NCI-H146 treated with DMSO at 0.1 percent for 48 hours (cell line): ENCODE measurements at regions not wholly inside any gene's neighbourhood (a gene's known extent, or its start where the extent isn't known, plus 50 kb on each side); places are given as distances from the start of the nearest gene placed in this dataset.

Source experiments
- DNase-seq: peaks from one replicate; lab custom pipeline; 2025; ENCODE audit not compliant: unreplicated experiment; lab: John Stamatoyannopoulos, UW

DNA sequence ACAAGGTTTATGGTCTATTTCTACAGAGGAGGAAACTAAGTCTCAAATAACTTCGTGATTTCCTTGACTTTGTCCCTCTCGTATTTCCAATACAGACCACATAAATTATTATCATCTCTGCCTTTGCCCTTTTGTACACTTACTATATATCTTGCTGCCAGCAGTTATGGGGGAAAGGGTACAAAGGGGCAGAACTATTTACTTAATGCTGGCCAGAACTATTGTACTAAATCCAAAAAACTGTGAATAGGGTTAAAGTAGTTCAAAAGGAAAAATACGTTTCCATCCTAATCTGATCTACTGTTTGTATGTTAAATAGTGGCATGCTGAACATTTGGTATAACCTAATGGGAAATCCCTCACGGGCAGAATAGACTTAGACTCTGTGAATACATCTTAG is 537.3 kb upstream of the SEMA6D start:
- no peak for DNase-seq

- no peak for DNase-seq
Measured at GRCh38 chr15:47182818-47183217, 534.5 kb upstream of the SEMA6D start.

- DNase-seq: peak; percentile 66
Measured at GRCh38 chr15:47184003-47184907, 533.0 kb upstream of the SEMA6D start.

GRCh38 chr15:47184908-47185801 is 532.1 kb upstream of the SEMA6D start:
- DNase-seq: peak; percentile 31

- DNase-seq: no peak
Measured at GRCh38 chr15:47186075-47186474, 531.2 kb upstream of the SEMA6D start.

GRCh38 chr15:47188758-47189507 is 528.4 kb upstream of the SEMA6D start:
- DNase-seq: no peak

GRCh38 chr15:47194718-47195117 is 522.6 kb upstream of the SEMA6D start:
- no peak for DNase-seq

DNA sequence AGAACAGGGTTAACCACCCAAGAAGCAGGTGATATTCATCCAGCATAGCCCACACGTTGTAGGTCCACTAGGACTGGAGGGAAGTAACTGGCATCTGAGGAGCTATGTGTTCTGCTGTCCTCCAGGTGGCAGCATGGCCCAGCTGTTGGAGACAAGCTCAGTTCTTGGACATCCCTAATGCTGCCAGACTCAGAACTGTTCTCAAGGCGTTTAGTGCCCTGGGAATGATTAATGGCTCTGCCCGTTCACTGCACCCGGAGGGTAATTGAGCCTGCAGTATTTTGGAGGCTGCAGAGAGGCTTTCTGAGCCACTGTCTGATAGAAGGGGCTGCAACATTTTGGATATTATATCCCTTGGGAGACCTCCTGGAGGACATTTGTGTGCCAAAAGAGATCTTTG is 521.3 kb upstream of the SEMA6D start:
- peak; percentile 64 for DNase-seq

GRCh38 chr15:47203993-47204392 is 513.3 kb upstream of the SEMA6D start:
- peak; percentile 92 for DNase-seq

DNA sequence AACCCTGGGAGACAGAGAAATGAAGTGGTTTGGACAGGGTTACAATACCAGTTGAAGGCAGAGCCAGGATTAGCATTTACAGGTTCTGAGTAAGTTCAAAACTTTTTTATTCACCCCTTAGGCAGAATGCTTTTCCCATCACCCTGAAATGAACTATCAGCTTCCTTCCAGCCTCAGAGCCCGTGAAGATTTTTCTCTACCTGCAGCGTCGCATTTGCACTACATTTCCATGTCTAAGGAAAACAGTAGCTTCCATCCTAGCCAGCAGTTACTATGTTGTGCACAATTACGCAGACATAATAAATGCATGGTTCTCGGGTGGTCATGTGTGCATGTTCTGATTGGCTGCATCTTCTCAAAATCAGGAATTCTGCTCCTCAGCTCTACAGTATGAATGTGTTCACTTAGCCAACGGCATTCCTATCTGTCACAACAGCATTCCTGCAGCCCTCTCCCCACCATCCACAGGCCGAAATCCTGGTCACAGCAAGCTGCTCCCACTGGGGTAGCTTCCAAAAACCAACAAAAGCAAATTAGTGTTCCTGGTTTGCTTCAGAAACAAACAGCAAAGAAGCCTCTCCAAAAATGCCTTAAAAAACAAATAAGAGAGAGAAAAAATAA is 510.8 kb upstream of the SEMA6D start:
- DNase-seq: no peak

DNA sequence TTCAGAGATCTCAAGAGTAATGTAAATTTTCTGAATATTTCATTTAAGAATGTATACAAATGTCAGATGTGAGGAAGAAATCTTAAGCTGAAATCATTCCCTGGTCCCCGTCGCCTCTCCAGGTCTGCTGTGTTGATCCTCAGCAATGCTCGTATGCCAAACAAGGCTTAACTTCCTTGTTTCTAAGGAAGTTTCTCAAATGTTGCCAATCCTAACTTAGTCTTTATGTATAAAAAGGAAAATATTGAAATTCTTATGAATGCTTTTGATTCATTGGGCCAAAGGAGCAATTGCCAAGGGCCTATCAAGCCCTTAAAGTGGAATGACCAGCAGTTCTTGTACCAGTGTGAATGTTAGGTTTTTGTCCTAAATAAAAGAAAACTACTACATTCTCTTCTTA is 507.7 kb upstream of the SEMA6D start:
- no peak for DNase-seq

DNA sequence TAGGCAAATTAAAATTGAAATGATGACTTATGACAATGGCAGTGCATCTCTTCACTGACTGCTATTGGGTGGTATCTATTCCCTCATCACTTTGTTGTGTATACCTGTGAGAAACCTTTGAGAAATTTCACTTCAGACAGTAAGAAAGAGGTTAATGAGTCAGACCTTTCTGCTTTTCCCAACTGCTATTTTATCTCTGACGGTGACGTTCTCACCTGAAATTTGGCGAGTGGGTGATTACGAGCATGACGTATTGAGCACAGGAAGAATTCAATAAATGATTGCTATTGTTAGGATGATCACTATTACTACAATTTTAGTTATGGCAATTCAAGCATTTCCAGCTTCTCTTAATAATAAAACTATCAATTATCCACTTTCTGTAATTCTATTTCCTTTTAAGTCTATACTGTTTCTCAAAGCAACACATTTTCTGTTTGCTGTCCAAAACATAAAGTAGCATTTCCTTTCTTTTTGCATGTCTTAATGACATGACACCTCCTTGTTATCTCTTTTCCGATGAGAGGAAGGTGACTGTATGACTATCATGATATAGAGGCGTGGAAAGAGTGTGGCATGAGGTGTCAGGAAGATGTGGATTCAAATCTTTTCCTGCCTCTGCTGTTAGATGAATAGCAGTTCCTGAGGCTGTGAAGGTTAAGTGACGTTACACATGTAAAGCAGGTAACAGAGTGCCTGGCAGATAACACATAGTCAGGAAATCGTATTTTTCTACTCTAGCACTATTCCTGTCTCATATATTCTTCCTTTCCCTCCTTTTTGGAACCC is 504.9 kb upstream of the SEMA6D start:
- no peak for DNase-seq

GRCh38 chr15:47213883-47214282 is 503.4 kb upstream of the SEMA6D start:
- no peak for DNase-seq

DNA sequence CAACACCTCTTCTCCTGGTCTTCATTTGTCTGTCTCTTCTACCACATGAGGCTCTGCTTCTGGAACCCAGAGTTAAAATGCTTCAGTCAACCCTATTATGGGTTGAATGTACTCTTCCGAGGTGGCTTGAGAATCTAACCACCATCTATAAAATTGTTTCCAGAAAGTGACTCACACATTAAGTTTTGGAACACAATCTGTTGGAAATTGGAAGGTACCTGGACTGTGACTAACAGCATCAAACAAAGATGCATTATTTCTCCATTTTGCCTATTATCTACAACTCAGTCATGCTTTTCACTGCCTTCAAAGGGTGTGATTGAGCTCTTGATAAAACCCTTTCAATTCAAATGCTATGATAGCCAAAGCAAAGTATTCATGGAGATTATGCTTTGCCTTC is 499.0 kb upstream of the SEMA6D start:
- no peak for DNase-seq

- DNase-seq: no peak
Measured at GRCh38 chr15:47244361-47244760, 472.9 kb upstream of the SEMA6D start.

- DNase-seq: no peak
Measured at GRCh38 chr15:47246317-47246716, 471.0 kb upstream of the SEMA6D start.

GRCh38 chr15:47258521-47258920 is 458.8 kb upstream of the SEMA6D start:
- DNase-seq: no peak

DNA sequence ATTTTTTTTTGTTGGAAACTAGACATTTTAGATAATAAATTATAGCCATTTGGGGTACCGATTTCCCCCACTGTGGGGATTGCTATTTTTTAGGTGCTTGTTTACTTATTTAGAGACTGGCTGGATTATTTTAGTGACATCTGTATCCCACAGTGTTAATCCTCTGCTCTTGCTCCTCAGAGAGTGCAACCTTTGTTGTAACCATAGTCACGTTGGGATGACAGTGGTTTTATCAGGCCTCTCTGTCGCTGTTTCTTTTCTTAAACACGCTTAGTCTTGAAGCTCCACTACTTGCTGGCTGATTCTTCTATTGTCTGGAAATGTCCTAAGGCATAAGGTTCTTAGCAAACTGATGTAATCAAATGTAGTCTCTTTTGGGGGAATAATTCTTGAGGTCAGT is 451.6 kb upstream of the SEMA6D start:
- no peak for DNase-seq

- DNase-seq: no peak
Measured at GRCh38 chr15:47266566-47266965, 450.7 kb upstream of the SEMA6D start.

GRCh38 chr15:47273864-47274263 is 443.4 kb upstream of the SEMA6D start:
- DNase-seq: no peak
